MG63 (cell line): ENCODE measurements at regions not wholly inside any gene's neighbourhood (a gene's known extent, or its start where the extent isn't known, plus 50 kb on each side); places are given as distances from the start of the nearest gene placed in this dataset.

Experiments
- DNase-seq: peaks from one replicate; pipeline ENCODE4 v3.0.0-alpha.2; 2020
- H3K27me3 ChIP-seq: fragments of 250-450 bp; sonication (Bioruptor Pico); 2 replicates; pipeline ENCODE4 v1.5.1; 2020; ENCODE audit warnings: mild to moderate bottlenecking, moderate library complexity
- H3K36me3 ChIP-seq: fragments of 250-450 bp; sonication (Bioruptor Pico); 2 replicates; pipeline ENCODE4 v1.5.1; 2020; ENCODE audit warnings: mild to moderate bottlenecking, moderate library complexity
- H3K4me3 ChIP-seq: fragments of 250-450 bp; sonication (Bioruptor Pico); 2 replicates; pipeline ENCODE4 v1.5.1; 2020; ENCODE audit warnings: mild to moderate bottlenecking, moderate library complexity
- H3K9me3 ChIP-seq: fragments of 250-450 bp; sonication (Bioruptor Pico); 2 replicates; pipeline ENCODE4 v1.5.1; 2020; ENCODE audit warnings: mild to moderate bottlenecking, moderate library complexity

GRCh38 chr2:145080426-145080825 is 560.5 kb upstream of the ZEB2 start:
- H3K36me3 ChIP-seq = no peaks in the 10 kb centered on the region
- H3K4me3 ChIP-seq = no peak overlapping the region
- H3K27me3 ChIP-seq = no peaks in the 10 kb centered on the region
- H3K9me3 ChIP-seq = no peaks in the 10 kb centered on the region
- DNase-seq = no peak

GRCh38 chr2:145079641-145080040 is 559.7 kb upstream of the ZEB2 start:
- Histone ChIP-seq H3K36me3 (no peaks in the 10 kb centered on the region), H3K27me3 (no peaks in the 10 kb centered on the region), H3K4me3 (no peak overlapping the region), H3K9me3 (no peaks in the 10 kb centered on the region)
- DNase-seq = no peak

- no peaks in the 10 kb centered on the region for H3K27me3 ChIP-seq
- H3K9me3 ChIP-seq = no peaks in the 10 kb centered on the region
- H3K4me3 ChIP-seq = no peak overlapping the region
- H3K36me3 ChIP-seq = no peaks in the 10 kb centered on the region
- DNase-seq = no peak
These were observed 559.0 kb upstream of the ZEB2 start for GRCh38 chr2:145078923-145079322.

DNA sequence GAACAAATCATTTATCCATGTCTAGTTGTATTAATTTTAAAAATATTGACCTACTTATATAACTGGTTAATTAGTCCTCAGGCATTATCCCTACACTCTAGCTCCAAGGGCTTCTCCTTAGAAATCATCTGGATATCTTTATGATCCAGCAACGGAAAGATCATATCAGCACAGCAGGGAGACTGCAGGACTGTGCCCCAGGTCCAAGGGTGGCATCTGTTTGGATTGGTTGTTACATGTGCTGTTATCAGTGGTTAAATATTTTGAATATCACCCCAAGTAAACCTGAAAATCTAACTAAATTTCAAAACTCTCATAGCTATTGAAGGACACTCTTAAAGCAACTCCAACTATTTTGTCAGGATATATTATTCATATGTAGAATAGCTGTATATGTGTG is 556.2 kb upstream of the ZEB2 start:
- Histone ChIP-seq H3K27me3 (no peaks in the 10 kb centered on the region), H3K36me3 (no peaks in the 10 kb centered on the region), H3K4me3 (no peak overlapping the region), H3K9me3 (no peaks in the 10 kb centered on the region)
- no peak for DNase-seq

- H3K36me3 ChIP-seq = no peaks in the 10 kb centered on the region
- no peak for DNase-seq
- H3K9me3 ChIP-seq = no peaks in the 10 kb centered on the region
- H3K4me3 ChIP-seq = no peak overlapping the region
- no peaks in the 10 kb centered on the region for H3K27me3 ChIP-seq
These were observed 555.6 kb upstream of the ZEB2 start for GRCh38 chr2:145075454-145076062.

DNA sequence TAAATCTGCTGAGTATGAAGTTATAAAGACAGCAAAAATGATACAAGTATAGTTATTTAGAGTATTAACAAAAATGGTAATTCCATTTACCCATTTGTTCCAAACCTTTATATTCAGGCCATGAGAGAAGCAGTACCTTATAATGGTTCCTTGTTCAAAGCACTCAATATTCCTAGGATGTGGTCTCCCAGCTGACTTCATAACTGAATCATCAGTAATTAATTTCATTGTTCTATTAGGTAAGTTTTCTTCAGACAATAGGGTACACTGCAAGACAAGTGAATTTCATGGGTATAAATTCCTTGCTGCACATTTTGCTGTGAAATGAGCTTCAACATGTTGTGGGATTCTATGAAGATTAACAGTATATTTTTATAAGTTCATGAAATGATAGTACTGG is 550.8 kb upstream of the ZEB2 start:
- Histone ChIP-seq H3K27me3 (no peaks in the 10 kb centered on the region), H3K36me3 (no peaks in the 10 kb centered on the region), H3K9me3 (peaks cover 7% of the 10 kb centered on the region), H3K4me3 (no peak overlapping the region)
- DNase-seq = no peak

GRCh38 chr2:145068509-145068908 is 548.6 kb upstream of the ZEB2 start:
- no peak for DNase-seq
- Histone ChIP-seq H3K36me3 (no peaks in the 10 kb centered on the region), H3K4me3 (no peak overlapping the region), H3K9me3 (peaks cover 7% of the 10 kb centered on the region), H3K27me3 (no peaks in the 10 kb centered on the region)

DNA sequence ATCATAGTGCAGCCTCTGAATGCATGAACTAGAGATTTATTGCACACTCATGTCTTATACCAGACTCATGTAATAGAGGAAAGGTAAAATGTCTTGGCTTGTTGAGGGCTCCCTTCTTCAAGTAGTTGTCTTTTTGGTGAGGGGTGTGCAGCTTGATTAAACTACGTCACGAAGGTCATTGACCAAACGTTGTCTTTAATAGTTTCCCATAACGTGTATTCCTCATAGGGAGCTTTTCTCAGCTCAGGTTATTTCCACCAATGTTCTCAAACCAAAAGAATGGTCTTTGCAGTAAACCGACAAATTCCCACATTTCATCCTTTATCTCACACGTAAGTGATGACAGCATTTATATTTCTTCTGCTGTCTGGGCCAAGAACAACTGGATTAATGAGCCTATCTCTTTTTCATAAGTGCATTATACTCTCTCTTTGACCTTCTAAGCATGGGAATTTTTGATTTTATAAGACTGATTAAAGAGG is 547.7 kb upstream of the ZEB2 start:
- Histone ChIP-seq H3K9me3 (peaks cover 7% of the 10 kb centered on the region), H3K36me3 (no peaks in the 10 kb centered on the region), H3K27me3 (no peaks in the 10 kb centered on the region), H3K4me3 (no peak overlapping the region)
- no peak for DNase-seq

DNA sequence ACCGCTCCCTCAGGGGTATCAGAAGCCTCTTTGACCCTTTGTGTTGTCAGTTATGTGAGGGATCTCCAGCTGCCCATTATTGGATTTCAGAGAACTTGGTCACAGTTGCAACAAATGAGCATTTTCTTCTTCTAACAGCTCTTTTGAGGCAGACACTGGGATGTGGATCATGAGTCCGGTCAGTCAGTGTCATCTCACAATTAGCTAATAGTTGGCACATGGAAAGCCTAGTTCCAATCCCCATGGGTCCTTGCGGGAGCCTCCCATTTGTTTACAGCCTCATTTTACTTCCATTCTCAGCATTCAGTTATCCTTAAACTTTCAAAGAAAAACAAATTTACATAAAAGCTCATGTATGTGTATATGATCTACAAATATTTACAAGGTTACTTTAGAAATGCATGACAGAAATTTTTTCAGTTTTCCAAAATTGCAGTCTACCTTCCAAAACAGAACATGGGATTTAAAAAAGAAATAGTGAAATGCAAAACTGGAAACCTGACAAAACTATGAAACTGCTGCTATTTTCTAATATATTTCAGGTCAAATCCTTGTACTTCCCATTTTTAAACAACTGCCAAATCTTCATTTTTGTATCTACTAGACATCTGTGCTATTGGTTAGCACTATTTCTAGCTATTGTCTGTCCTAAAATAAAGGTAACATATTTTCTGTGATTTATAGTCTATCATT is 547.1 kb upstream of the ZEB2 start:
- H3K4me3 ChIP-seq = no peak overlapping the region
- H3K27me3 ChIP-seq = no peaks in the 10 kb centered on the region
- DNase-seq = no peak
- H3K36me3 ChIP-seq = no peaks in the 10 kb centered on the region
- peaks cover 7% of the 10 kb centered on the region for H3K9me3 ChIP-seq

DNA sequence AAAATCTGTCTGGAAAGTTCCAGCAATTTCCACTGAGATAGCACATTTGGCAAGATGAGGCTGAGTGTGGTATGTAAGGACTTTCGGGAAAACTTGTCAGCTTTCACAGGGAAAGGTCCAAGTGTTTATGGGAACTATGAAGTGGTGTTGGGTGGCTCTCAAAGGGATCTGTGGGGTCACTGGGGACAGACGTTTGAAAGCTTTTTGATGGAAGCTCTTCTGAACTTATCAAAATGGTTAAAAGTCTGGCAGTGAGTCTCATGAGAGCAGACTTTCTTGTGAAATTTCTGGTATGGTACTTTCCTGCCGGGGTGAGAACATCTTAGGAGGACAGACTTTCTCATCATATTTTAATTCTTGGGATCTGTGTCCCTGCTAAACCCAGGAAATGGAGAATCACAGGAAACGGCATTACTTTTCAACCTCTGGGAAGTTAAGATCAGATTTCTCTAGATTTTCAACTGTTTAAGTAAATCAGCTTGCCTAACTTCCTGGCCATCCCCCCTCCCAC is 546.3 kb upstream of the ZEB2 start:
- H3K27me3 ChIP-seq = no peaks in the 10 kb centered on the region
- H3K36me3 ChIP-seq = no peaks in the 10 kb centered on the region
- peaks cover 7% of the 10 kb centered on the region for H3K9me3 ChIP-seq
- no peak overlapping the region for H3K4me3 ChIP-seq
- no peak for DNase-seq

- Histone ChIP-seq H3K27me3 (no peaks in the 10 kb centered on the region), H3K9me3 (peaks cover 7% of the 10 kb centered on the region), H3K4me3 (no peak overlapping the region), H3K36me3 (no peaks in the 10 kb centered on the region)
- DNase-seq = no peak
These were observed 545.4 kb upstream of the ZEB2 start for GRCh38 chr2:145065342-145065741.

DNA sequence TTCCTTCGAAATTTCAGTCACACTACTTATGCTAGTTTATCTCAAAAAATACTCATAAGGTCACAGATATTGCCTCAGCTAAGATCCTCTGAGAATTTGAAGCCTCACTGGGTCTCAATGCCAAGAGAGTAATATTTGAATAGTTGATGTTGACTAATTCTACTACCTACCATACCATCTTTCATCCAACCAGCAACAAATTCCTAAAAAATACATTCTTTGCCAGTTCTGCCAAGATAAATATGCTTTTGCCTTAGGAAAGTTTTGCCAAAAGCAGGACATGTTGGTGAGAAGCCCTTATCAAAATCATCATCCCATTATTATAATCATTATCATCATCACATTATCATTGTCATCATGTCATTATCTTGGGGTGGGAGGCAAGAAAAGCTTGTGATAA is 544.6 kb upstream of the ZEB2 start:
- DNase-seq = no peak
- Histone ChIP-seq H3K27me3 (no peaks in the 10 kb centered on the region), H3K36me3 (no peaks in the 10 kb centered on the region), H3K4me3 (no peak overlapping the region), H3K9me3 (peaks cover under 1% of the 10 kb centered on the region; the same call in 1 of the 2 replicates)

- DNase-seq = no peak
- H3K9me3 ChIP-seq = no peaks in the 10 kb centered on the region
- H3K4me3 ChIP-seq = no peak overlapping the region
- no peaks in the 10 kb centered on the region for H3K36me3 ChIP-seq
- no peaks in the 10 kb centered on the region for H3K27me3 ChIP-seq
These were observed 541.0 kb upstream of the ZEB2 start for GRCh38 chr2:145060876-145061275.

DNA sequence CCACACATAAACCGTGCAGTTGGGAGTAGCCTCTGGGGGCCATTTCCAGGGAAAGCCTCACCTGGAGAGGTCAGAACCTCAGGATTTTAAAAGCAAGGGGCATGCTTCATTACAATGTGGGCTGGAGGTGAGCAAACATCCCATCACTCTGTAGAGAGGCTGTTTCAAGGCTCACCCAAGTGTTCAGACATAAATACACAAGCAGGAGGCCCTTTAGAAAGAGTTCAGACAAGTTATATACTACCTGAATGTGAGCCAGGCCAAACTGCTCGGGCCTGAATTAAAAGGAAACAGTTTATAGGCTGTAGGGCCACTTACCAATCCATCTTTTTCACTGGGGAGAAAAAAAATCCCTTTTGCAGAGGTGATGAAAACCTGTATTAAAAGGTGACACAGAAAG is 540.0 kb upstream of the ZEB2 start:
- Histone ChIP-seq H3K27me3 (no peaks in the 10 kb centered on the region), H3K36me3 (no peaks in the 10 kb centered on the region), H3K4me3 (no peak overlapping the region), H3K9me3 (no peaks in the 10 kb centered on the region)
- DNase-seq = no peak

- Histone ChIP-seq H3K36me3 (no peaks in the 10 kb centered on the region), H3K27me3 (no peaks in the 10 kb centered on the region)
- no peak for DNase-seq
These were observed 539.4 kb upstream of the ZEB2 start for GRCh38 chr2:145059343-145059742.

GRCh38 chr2:145058457-145058856 is 538.5 kb upstream of the ZEB2 start:
- Histone ChIP-seq H3K36me3 (no peaks in the 10 kb centered on the region), H3K4me3 (no peak overlapping the region), H3K9me3 (no peaks in the 10 kb centered on the region), H3K27me3 (no peaks in the 10 kb centered on the region)
- no peak for DNase-seq

More at GRCh38 chr2:145059343-145059742, 539.4 kb upstream of the ZEB2 start:
- Histone ChIP-seq H3K9me3 (no peaks in the 10 kb centered on the region), H3K4me3 (no peak overlapping the region)

DNA sequence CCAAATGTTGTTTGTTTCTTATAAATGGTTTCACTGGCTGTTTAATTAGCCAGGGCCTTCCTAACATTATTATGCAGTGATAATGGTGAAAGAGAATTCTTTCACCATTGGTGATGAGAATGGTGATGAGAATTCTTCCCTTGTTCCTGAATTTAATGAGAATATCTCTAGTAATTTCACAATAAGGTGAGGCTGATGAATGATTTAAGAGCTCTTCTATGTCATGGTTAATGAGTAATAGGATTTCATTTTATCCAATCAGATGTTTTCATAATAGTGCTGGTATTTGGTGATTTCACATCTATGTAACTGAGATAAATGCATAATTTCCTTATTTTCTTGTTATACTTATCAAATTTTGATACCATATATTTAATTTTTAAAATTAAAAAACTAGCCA is 535.7 kb upstream of the ZEB2 start:
- Histone ChIP-seq H3K36me3 (no peaks in the 10 kb centered on the region), H3K27me3 (no peaks in the 10 kb centered on the region), H3K4me3 (no peak overlapping the region), H3K9me3 (no peaks in the 10 kb centered on the region)
- no peak for DNase-seq

- H3K27me3 ChIP-seq = no peaks in the 10 kb centered on the region
- no peaks in the 10 kb centered on the region for H3K36me3 ChIP-seq
- H3K9me3 ChIP-seq = no peaks in the 10 kb centered on the region
- no peak for DNase-seq
- H3K4me3 ChIP-seq = no peak overlapping the region
These were observed 530.2 kb upstream of the ZEB2 start for GRCh38 chr2:145050134-145050533.
